Hepatocyte (in vitro differentiated cells): ENCODE measurements at regions not wholly inside any gene's neighbourhood (a gene's known extent, or its start where the extent isn't known, plus 50 kb on each side); places are given as distances from the start of the nearest gene placed in this dataset.
"Not testable (repeated sequence)": the region's sequence is repeated elsewhere in the genome, so short reads cannot be mapped to it uniquely, and the experiment has no call there.

Experiments
- EZH2phosphoT487 ChIP-seq: fragments of 200-600 bp; sonication (generic); IDR thresholded peaks from one replicate; pipeline ENCODE4 v1.6.1; 2018; ENCODE audit warnings: antibody characterized with exemption, mild to moderate bottlenecking, low read depth, moderate library complexity; ENCODE audit not compliant: unreplicated experiment, severe bottlenecking
- TF ChIP-seq, protein P1 (sequence below): fragments of 200-600 bp; sonication (generic); IDR thresholded peaks from 2 replicates; pipeline ENCODE4 v1.5.1; 2016; ENCODE audit warnings: antibody characterized with exemption, mild to moderate bottlenecking; ENCODE audit not compliant: poor library complexity

GRCh38 chr7:128616799-128617198 is 55.3 kb upstream of the GARIN1A start:
- TF ChIP-seq, protein P1, sequence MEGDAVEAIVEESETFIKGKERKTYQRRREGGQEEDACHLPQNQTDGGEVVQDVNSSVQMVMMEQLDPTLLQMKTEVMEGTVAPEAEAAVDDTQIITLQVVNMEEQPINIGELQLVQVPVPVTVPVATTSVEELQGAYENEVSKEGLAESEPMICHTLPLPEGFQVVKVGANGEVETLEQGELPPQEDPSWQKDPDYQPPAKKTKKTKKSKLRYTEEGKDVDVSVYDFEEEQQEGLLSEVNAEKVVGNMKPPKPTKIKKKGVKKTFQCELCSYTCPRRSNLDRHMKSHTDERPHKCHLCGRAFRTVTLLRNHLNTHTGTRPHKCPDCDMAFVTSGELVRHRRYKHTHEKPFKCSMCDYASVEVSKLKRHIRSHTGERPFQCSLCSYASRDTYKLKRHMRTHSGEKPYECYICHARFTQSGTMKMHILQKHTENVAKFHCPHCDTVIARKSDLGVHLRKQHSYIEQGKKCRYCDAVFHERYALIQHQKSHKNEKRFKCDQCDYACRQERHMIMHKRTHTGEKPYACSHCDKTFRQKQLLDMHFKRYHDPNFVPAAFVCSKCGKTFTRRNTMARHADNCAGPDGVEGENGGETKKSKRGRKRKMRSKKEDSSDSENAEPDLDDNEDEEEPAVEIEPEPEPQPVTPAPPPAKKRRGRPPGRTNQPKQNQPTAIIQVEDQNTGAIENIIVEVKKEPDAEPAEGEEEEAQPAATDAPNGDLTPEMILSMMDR: not testable (repeated sequence)
- TF ChIP-seq EZH2phosphoT487: not testable (repeated sequence)
